Endothelial cell of umbilical vein (primary cell): ENCODE measurements at regions not wholly inside any gene's neighbourhood (a gene's known extent, or its start where the extent isn't known, plus 50 kb on each side); places are given as distances from the start of the nearest gene placed in this dataset.

Experiments used
- BruUV-seq: library from RNA; stranded (reverse); fragments of 400-500 nt; replicated peaks from 2 replicates; lab custom pipeline; 2021; lab: Mats Ljungman, UMichigan
- CTCF ChIA-PET: fragments of 300-600, 350-600 bp; sonication (Branson Sonifier 250); formaldehyde crosslinking; loops from one replicate; lab custom pipeline; 2021; ENCODE audit warnings: antibody characterized with exemption, inconsistent platforms; lab: Charles Lee
- POLR2A ChIA-PET: fragments of 300-600, 350-600 bp; sonication (Branson Sonifier 250); formaldehyde crosslinking; loops from one replicate; lab custom pipeline; 2021; ENCODE audit warnings: antibody characterized with exemption, inconsistent platforms; lab: Charles Lee
- DNase-seq: peaks from one replicate; pipeline ENCODE4 v3.0.0-alpha.2; 2011; ENCODE audit warnings: low read depth, low spot score
- FAIRE-seq: peaks from 2 replicates; lab custom pipeline; 2011; peaks lifted over from hg19 to GRCh38; lab: Jason Lieb, UNC
- H2AFZ ChIP-seq: 2 replicates; pipeline ENCODE4 v1.6.0; 2012; ENCODE audit warnings: low read depth, low read length, control low read depth, inconsistent platforms
- H3K27ac ChIP-seq: 2 replicates; pipeline ENCODE4 v1.5.1; 2011; ENCODE audit warnings: low read depth, mild to moderate bottlenecking, control low read depth, low read length, moderate library complexity; ENCODE audit not compliant: insufficient read depth
- H3K27me3 ChIP-seq, 2 experiments: 2 replicates each; pipeline versions ENCODE4 v1.6.0 to v1.6.1; 2011; ENCODE audit warnings: low read length in 2 of 2, mixed read lengths in 1 of 2; ENCODE audit not compliant: control insufficient read depth in 2 of 2, insufficient read depth in 2 of 2
- H3K36me3 ChIP-seq, 2 experiments: 2 replicates in 1 of 2; 3 replicates in 1 of 2; pipeline ENCODE4 v1.5.1; 2011; ENCODE audit warnings: low read length in 2 of 2, mild to moderate bottlenecking in 1 of 2, moderate library complexity in 1 of 2; ENCODE audit not compliant: control insufficient read depth in 2 of 2, insufficient read depth in 2 of 2; ENCODE audit errors: extremely low read depth in 1 of 2
- H3K4me1 ChIP-seq: 3 replicates; pipeline ENCODE4 v1.5.1; 2011; ENCODE audit warnings: mild to moderate bottlenecking, low read length; ENCODE audit not compliant: control insufficient read depth, insufficient read depth; ENCODE audit errors: extremely low read depth
- H3K4me2 ChIP-seq: 2 replicates; pipeline ENCODE4 v1.6.1; 2011; ENCODE audit warnings: low read length, control low read depth, mixed read lengths; ENCODE audit not compliant: insufficient read depth
- H3K4me3 ChIP-seq, 3 experiments: fragments of 200-600 bp in 1 of 3; sonication (generic), shearing (Covaris generic) in 1 of 3; replicated peaks in 1 of 3; 2 replicates each; pipeline ENCODE4 v1.5.1; 2011 to 2016; ENCODE audit warnings: control low read depth in 3 of 3, low read length in 3 of 3, mild to moderate bottlenecking in 2 of 3, inconsistent platforms in 1 of 3, low read depth in 1 of 3, moderate library complexity in 1 of 3; ENCODE audit not compliant: insufficient read depth in 1 of 3
- H3K79me2 ChIP-seq: 2 replicates; pipeline ENCODE4 v1.6.0; 2012; ENCODE audit warnings: low read length, inconsistent platforms; ENCODE audit not compliant: control insufficient read depth, insufficient read depth
- H3K9ac ChIP-seq: replicated peaks from 2 replicates; pipeline ENCODE3; 2011; ENCODE audit warnings: low read length, control low read depth; ENCODE audit not compliant: insufficient read depth; ENCODE audit errors: extremely low read depth
- H3K9me1 ChIP-seq: replicated peaks from 3 replicates; pipeline ENCODE4 v1.6.0; 2011; ENCODE audit warnings: mild to moderate bottlenecking, low read length; ENCODE audit not compliant: control insufficient read depth, insufficient read depth; ENCODE audit errors: extremely low read depth
- H3K9me3 ChIP-seq: replicated peaks from 2 replicates; pipeline ENCODE4 v1.5.1; 2012; ENCODE audit warnings: low read length, inconsistent platforms; ENCODE audit not compliant: control insufficient read depth, insufficient read depth
- H4K20me1 ChIP-seq: replicated peaks from 2 replicates; pipeline ENCODE3; 2011; ENCODE audit warnings: mild to moderate bottlenecking, low read length; ENCODE audit not compliant: control insufficient read depth, insufficient read depth; ENCODE audit errors: extremely low read depth
- EZH2 ChIP-seq: IDR thresholded peaks from 2 replicates; pipeline ENCODE4 v1.6.1; 2012; ENCODE audit warnings: borderline replicate concordance, low read depth, mild to moderate bottlenecking, moderate library complexity, low read length, inconsistent platforms; ENCODE audit not compliant: severe bottlenecking
- FOS ChIP-seq: IDR thresholded peaks from 2 replicates; pipeline ENCODE4 v1.6.1; 2011; ENCODE audit warnings: mild to moderate bottlenecking, low read length, moderate library complexity, borderline replicate concordance; ENCODE audit not compliant: insufficient read depth
- GATA2 ChIP-seq: IDR thresholded peaks from 2 replicates; pipeline ENCODE4 v1.7.0; 2011; ENCODE audit warnings: low read depth, mild to moderate bottlenecking, moderate library complexity, mixed read lengths, low read length; ENCODE audit not compliant: insufficient read length, insufficient read depth
- JUN ChIP-seq: IDR thresholded peaks from 2 replicates; pipeline ENCODE4 v1.6.1; 2011; ENCODE audit warnings: borderline replicate concordance, low read depth; ENCODE audit not compliant: insufficient read length, insufficient read depth
- MYC ChIP-seq: IDR thresholded peaks from one replicate; pipeline ENCODE4 v1.6.1; 2011; ENCODE audit warnings: mild to moderate bottlenecking, low read depth, low read length
- POLR2A ChIP-seq: IDR thresholded peaks from 2 replicates; pipeline ENCODE4 v1.6.1; 2012; ENCODE audit warnings: low read depth, mild to moderate bottlenecking, control low read depth, low read length
- POLR2AphosphoS5 ChIP-seq: IDR thresholded peaks from 2 replicates; pipeline ENCODE4 v1.6.1; 2012; ENCODE audit warnings: low read depth, mild to moderate bottlenecking, control low read depth, low read length, moderate library complexity; ENCODE audit not compliant: insufficient read depth
- dilution Hi-C: fragments of 300-500 bp; cut with MboI; formaldehyde crosslinking; loops from one replicate; pipeline ENCODE4 v1.15.0; 2019; ENCODE audit warnings: low sequenced_read_pairs; ENCODE audit not compliant: extremely low pct_ligation_motif_present
- intact Hi-C: fragments of 100-400 bp; cut with micrococcal nuclease; formaldehyde crosslinking; loops from one replicate; pipeline ENCODE4 v1.10.0; 2022
- TF ChIP-seq, protein P1 (sequence below): IDR thresholded peaks from 2 replicates; pipeline ENCODE4 v1.6.1; 2011; ENCODE audit not compliant: insufficient read depth, insufficient read length
- TF ChIP-seq, protein P2 (sequence below), 2 donors: IDR thresholded peaks; 1 replicate in 1 of 2; 2 replicates in 1 of 2; pipeline ENCODE4 v1.5.1; 2011; ENCODE audit warnings: low read length in 2 of 2, mild to moderate bottlenecking in 2 of 2, moderate library complexity in 2 of 2, control low read depth in 1 of 2, inconsistent platforms in 1 of 2, low read depth in 1 of 2; ENCODE audit not compliant: insufficient read depth in 1 of 2; ENCODE audit errors: extremely low read depth in 1 of 2

DNA sequence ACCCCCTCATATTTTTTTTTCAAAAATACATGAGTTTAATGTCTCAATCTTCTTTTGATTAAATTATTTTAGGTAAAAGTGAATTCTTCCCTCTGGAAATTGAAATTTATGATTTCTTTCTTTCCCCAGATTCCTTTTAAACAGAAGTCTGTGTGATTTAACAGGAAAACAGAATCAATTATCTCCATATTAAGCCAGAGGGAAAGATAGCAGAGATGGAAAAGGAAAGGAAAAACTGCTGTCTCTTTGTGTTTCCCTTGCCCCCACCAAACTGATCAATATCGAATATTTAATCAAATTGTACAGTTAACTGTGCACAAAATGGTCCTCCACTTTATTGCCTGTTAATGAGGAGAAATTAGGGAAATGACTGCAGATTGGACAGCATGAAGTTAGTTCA lies 203.5 kb upstream of the NECTIN3 start:
- H3K9ac ChIP-seq: no peak overlapping the region
- FAIRE-seq (no peak), DNase-seq (no peak)
- no peaks in the 10 kb centered on the region for H3K4me1 ChIP-seq
- H3K9me3 ChIP-seq: no peaks in the 10 kb centered on the region
- H2AFZ ChIP-seq: no peak overlapping the region
- ChIA-PET CTCF (no interaction called here), POLR2A (no interaction called here)
- no peaks in the 10 kb centered on the region for H3K9me1 ChIP-seq
- intact Hi-C loops: no loop called here
- no peak overlapping the region for H3K4me3 ChIP-seq
- no TSS peak for BruUV-seq
- no peak overlapping the region for H3K27ac ChIP-seq
- H3K36me3 ChIP-seq: no peaks in the 10 kb centered on the region
- dilution Hi-C loops: no loop called here
- no peaks in the 10 kb centered on the region for H3K79me2 ChIP-seq
- TF ChIP-seq MYC: no peak
- no peak for TF ChIP-seq POLR2A
- no peak for TF ChIP-seq JUN
- TF ChIP-seq, protein P1, sequence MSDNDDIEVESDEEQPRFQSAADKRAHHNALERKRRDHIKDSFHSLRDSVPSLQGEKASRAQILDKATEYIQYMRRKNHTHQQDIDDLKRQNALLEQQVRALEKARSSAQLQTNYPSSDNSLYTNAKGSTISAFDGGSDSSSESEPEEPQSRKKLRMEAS: no peak
- no peak for TF ChIP-seq EZH2
- no peak for TF ChIP-seq POLR2AphosphoS5
- no peak for TF ChIP-seq FOS
- no peak for TF ChIP-seq GATA2
- TF ChIP-seq, protein P2, sequence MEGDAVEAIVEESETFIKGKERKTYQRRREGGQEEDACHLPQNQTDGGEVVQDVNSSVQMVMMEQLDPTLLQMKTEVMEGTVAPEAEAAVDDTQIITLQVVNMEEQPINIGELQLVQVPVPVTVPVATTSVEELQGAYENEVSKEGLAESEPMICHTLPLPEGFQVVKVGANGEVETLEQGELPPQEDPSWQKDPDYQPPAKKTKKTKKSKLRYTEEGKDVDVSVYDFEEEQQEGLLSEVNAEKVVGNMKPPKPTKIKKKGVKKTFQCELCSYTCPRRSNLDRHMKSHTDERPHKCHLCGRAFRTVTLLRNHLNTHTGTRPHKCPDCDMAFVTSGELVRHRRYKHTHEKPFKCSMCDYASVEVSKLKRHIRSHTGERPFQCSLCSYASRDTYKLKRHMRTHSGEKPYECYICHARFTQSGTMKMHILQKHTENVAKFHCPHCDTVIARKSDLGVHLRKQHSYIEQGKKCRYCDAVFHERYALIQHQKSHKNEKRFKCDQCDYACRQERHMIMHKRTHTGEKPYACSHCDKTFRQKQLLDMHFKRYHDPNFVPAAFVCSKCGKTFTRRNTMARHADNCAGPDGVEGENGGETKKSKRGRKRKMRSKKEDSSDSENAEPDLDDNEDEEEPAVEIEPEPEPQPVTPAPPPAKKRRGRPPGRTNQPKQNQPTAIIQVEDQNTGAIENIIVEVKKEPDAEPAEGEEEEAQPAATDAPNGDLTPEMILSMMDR (IDR thresholded peaks at IDR 0.05; ENCODE audit: extremely low read depth in 1 of 2, insufficient read depth in 1 of 2, low read depth in 1 of 2, low read length in 2 of 2): no peak
- H3K27me3 ChIP-seq: no peaks in the 10 kb centered on the region
- H3K4me2 ChIP-seq: no peak overlapping the region
- H4K20me1 ChIP-seq: no peaks in the 10 kb centered on the region
